COLO668 (cell line): ENCODE measurements at regions not wholly inside any gene's neighbourhood (a gene's known extent, or its start where the extent isn't known, plus 50 kb on each side); places are given as distances from the start of the nearest gene placed in this dataset.

Experiments
- DNase-seq: peaks from one replicate; lab custom pipeline; 2025; ENCODE audit not compliant: unreplicated experiment; lab: John Stamatoyannopoulos, UW

DNA sequence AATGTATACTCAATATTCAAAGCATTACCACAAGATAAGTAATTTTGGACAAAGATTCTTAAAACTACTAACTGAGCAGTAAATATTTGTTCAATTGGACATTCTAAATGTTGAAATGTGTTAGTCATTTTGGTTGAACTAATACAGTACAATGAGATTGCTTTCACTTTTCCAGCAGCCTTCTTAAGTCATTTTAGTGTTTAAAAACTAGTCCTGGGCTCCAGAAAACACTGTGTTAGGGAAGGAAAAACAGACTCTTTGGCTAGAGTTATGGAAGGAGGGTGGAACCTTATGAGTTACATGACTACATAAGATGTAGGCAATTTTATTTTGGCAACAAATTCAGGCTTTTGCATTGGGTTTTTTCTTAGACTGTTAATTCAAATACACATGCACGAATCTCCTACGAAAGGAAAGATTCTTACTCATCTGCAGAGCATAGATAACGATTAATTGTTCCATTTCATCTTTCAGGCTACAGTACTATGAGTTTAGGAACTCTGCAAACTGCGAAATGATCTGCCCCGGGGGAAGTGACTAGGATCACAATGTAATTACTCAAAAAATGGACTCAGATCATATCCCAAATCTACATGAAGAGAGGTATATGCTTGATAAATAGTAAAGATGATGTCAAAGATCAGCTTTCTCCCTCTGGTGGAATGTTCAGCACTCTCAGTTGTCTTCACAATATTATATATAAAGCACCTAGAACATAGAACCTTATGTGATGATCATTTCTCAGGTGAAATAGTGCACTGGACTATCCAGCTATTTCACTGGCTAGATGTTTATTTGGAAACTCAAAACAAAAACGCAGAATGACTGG is 492.8 kb upstream of the MDFIC2 start:
- DNase-seq = no peak

DNA sequence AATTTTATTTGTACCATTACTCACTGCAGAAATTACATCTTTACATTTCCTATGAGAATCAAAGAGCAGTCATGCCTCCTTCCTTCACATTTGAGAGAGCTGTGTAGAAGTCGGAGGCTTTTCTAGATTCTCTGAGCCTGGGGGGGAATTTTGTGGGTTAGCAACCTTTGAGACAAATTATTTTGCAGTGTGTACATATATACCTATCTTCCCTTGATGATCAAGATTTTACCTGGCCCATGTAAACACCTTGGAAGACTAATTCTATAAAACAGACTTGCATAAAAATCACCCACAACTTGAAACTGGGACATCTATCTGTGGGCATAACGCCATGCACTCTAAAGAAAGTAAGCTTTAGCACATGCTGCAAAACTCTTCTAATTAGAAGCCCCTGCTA is 491.5 kb upstream of the MDFIC2 start:
- DNase-seq = no peak

DNA sequence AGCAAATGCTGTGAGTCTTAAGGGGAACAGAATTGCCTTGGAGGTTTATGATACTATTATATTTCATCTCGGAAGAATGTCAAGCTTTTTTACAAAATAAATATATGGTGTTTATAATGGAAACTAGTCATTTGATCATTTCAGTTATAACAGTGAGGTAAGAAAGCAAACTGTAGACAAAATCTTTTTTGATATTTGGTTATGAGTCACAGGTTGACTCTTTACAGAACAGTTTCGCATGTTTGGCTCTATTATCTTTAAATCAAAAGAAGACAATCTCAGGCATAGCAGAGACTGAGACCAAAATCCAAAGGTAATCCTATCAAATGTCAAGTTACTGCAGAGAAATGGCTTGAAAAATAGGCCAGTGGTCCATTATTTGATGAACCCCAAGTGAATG is 490.9 kb upstream of the MDFIC2 start:
- DNase-seq = no peak

- DNase-seq = no peak
These were observed 488.5 kb upstream of the MDFIC2 start for GRCh38 chr3:70800951-70801350.

- DNase-seq = no peak
These were observed 477.4 kb upstream of the MDFIC2 start for GRCh38 chr3:70789878-70790277.

DNA sequence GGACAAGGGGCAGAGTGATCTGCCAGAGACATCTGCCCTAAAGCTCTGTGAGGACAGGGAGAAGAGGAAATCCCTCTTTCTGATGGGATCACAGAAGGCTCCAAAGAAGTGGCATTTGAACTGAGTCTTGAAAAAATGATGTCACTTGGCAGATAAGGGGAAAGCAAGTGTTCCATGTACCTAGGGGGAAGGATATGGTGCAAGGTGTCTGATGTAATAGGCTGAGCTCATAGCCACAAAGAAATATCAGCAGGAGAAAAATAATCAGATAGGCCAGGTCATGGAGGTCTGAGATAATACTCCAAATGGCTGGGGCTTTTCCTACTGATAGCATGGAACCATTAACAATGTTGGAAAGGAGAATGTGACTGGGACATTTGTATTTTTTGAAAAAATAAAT is 468.4 kb upstream of the MDFIC2 start:
- no peak for DNase-seq

DNA sequence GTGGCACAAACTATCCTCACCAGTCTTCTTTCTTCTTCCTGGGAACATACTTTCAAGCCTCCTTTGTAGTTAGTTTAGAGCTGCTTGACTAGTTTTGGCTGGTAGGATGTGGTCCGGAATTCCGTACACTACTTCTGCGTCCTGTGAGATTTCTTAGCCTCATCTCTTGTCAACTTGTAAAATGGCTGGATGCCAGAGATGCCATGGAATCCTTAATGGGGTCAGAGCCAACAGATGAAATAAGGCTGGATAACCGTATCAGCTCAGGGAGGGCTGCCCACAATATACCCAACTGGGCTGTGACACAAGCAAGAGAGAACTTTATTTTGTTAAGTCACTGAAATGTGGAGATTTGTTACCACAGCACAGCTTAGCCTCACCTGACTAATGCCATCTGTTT is 466.9 kb upstream of the MDFIC2 start:
- DNase-seq = no peak

GRCh38 chr3:70776081-70776480 is 463.6 kb upstream of the MDFIC2 start:
- DNase-seq = no peak

GRCh38 chr3:70775257-70775656 is 462.8 kb upstream of the MDFIC2 start:
- no peak for DNase-seq

GRCh38 chr3:70774641-70775040 is 462.2 kb upstream of the MDFIC2 start:
- no peak for DNase-seq

GRCh38 chr3:70771426-70772147 is 459.1 kb upstream of the MDFIC2 start:
- DNase-seq = no peak

DNA sequence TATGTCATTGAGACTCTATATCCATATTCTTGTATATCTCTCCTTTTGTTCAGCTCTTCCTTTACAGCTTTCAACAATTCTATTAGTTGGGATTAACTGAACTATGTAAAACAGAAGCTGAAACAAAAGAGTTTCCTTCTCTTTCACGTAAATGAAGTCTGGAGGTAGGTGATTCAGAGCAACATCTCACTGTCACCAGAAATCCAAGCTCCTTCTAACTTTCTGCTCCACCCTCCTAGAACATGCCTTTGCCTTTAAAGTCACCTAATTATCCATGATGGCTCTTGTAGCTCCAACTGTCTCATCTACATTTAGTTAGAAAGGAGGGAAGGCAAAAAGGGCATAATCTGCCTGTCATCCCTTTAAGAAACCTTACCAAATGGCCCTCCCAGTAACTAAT is 458.2 kb upstream of the MDFIC2 start:
- no peak for DNase-seq

- no peak for DNase-seq
These were observed 453.9 kb upstream of the MDFIC2 start for GRCh38 chr3:70766301-70766700.

DNA sequence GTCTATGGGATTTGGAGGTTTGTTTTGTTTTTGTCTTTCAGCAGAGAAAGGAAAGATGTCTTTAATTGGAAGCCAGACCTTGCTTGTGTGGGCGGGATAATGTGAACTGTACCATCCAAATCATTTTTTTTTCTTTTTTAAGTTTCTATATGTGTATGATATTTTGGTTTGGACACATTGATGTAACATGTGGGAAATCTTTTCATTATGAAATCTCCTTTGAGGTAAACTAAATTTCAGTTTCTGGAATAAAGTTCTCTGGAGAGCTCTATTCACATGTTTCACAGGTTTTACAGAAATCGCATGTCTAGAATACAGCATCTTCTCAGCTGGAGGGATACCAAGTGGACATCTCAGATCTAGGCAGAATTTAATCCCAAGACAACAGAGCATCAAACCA is 451.5 kb upstream of the MDFIC2 start:
- DNase-seq = no peak

- no peak for DNase-seq
These were observed 445.2 kb upstream of the MDFIC2 start for GRCh38 chr3:70757658-70758057.

DNA sequence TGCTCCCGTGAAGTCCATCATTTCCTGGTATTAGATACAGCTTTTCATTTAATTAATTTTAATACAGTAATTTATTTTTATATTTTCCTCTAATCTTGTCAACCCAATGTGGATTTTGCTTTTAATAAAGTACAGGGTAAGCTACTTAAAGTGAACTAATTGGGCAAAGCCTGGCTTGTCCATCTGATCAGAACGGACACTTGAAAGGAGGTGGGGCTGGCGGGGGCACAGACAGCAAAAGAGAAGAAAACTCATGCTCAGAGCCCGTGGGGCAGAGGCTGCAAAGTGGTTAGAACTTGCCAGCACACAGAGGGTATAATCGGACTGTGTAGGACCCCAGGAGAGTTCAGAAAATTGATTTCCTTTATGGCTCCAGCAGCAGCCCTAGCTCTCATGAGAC is 443.1 kb upstream of the MDFIC2 start:
- no peak for DNase-seq

DNA sequence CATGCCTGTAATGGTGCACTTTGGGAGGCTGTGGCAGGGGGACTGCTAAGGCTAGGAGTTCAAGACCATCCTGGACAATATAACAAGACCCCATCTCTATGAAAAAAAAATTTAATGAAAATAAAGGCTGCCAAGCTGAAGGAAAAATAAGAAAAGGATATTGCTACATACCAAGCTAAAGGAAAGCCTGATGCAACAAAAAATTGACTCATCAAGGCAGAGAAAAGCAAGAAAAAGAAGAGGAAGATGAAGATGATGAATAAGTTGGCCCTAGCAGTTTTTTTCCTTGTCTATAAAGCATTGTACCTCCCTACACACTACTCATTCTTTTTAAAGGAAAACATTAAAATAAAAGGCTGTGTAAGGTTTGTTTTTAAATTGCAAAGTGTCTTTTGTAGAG is 441.9 kb upstream of the MDFIC2 start:
- no peak for DNase-seq

- DNase-seq = no peak
These were observed 441.1 kb upstream of the MDFIC2 start for GRCh38 chr3:70753572-70753971.

DNA sequence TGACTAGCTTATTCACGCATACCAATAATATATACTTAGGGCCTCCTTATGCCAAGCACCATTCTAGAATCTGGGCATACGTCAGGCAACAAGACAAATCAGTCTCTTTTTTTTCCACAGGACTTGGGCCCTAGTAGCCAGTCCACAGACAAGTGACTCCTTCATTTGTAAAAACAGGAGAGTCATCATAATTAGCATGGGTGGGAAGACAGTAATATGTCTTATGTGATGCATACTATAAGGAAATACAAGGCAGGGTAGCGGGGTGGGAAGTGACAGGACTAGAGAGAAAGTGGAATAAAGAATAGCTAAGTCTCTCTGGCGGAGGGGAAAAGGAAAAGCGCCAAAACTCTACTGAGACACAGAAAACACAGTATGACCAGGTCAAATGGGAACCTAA is 439.6 kb upstream of the MDFIC2 start:
- no peak for DNase-seq

GRCh38 chr3:70749122-70749521 is 436.7 kb upstream of the MDFIC2 start:
- no peak for DNase-seq

DNA sequence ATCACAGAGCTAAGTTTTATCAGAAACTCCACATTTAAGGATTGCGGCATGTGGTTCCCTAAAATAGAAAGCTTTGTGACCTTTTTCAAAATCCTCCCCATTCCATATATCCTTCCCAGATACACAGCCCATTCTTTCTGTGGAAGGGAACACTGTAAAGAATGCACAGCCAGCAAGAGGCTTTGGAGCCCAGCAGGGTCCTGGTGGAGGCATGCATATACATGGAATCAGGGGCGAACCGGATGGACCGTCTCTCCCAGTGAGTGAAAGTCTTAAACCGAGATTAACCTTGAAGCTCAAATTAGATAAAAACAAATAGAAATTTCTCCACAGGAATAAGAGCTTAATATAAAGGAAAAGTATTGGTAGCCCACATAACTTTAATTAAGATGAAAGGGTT is 436.2 kb upstream of the MDFIC2 start:
- no peak for DNase-seq

GRCh38 chr3:70747847-70748246 is 435.4 kb upstream of the MDFIC2 start:
- DNase-seq = no peak

DNA sequence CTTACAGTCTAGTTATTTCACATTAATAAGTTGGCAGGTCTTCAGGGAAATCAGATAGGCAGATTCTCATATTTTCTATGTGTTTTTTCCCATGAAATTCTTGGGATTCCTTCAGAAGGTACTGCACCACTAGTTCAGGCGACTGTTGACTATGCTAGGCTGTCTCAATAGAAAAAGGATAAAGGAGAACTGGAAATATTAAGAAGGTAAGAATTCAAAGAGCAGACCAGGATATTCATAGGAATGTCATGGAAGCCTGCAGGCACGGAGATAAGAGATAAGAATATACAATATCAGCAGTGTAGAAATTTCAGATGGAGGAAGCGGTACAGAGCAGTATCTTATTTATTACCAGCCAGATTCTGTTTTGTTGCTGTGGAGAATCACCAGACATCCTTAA is 432.1 kb upstream of the MDFIC2 start:
- no peak for DNase-seq
